ENCODE measurements at regions not wholly inside any gene's neighbourhood (a gene's known extent, or its start where the extent isn't known, plus 50 kb on each side); places are given as distances from the start of the nearest gene placed in this dataset.
"Not testable (repeated sequence)": the region's sequence is repeated elsewhere in the genome, so short reads cannot be mapped to it uniquely, and the experiment has no call there.

DNA sequence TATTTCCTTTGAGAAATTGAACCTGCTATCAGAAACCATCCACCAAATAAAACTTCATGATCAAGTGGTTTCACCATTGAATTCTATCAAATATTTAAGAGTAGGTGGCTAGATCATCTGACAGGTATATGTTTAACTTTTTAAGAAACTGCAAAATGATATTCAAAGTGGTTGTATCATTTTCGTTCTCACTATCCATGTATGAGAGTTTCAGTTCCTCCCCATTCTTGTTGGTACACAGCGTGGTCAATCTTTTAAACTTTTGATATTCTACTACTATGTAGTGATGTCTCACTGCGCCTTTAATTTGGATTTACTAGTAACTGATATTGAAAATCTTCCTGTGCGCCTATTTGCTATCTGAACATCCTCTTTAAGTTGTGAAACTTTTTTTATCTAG, 163.7 kb downstream of the CYB561 start:
- H3K9ac ChIP-seq (ENCODE audit: low read length) = no peak overlapping the region
- no peak overlapping the region for H3K4me2 ChIP-seq (ENCODE audit: low read length)
- DNase-seq (no peak), ATAC-seq (no peak)
- H3K36me3 ChIP-seq (ENCODE audit: low read depth, low read length) = peaks cover 11% of the 10 kb centered on the region; the same call in 1 of the 2 replicates
- H3K27me3 ChIP-seq (ENCODE audit: low read length) = no peaks in the 10 kb centered on the region
- no peaks in the 10 kb centered on the region for H3K9me2 ChIP-seq (replicated peaks; ENCODE audit: low read length)
- no peaks in the 10 kb centered on the region for H3K79me2 ChIP-seq (ENCODE audit: low read length)
- TF ChIP-seq, protein P1, sequence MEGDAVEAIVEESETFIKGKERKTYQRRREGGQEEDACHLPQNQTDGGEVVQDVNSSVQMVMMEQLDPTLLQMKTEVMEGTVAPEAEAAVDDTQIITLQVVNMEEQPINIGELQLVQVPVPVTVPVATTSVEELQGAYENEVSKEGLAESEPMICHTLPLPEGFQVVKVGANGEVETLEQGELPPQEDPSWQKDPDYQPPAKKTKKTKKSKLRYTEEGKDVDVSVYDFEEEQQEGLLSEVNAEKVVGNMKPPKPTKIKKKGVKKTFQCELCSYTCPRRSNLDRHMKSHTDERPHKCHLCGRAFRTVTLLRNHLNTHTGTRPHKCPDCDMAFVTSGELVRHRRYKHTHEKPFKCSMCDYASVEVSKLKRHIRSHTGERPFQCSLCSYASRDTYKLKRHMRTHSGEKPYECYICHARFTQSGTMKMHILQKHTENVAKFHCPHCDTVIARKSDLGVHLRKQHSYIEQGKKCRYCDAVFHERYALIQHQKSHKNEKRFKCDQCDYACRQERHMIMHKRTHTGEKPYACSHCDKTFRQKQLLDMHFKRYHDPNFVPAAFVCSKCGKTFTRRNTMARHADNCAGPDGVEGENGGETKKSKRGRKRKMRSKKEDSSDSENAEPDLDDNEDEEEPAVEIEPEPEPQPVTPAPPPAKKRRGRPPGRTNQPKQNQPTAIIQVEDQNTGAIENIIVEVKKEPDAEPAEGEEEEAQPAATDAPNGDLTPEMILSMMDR (conservative IDR thresholded peaks at IDR 0.05; ENCODE audit: low read depth, low read length) = no peak
- TF ChIP-seq EZH2phosphoT487 (IDR thresholded peaks at IDR 0.05; ENCODE audit: borderline replicate concordance, low read length) = no peak
- TF ChIP-seq EZH2 (IDR thresholded peaks at IDR 0.05; ENCODE audit: low read length, unreplicated experiment) = no peak
- CTCF ChIA-PET = no interaction called here
- no TSS peak for BruUV-seq (replicated peaks)
- intact Hi-C loops (cut with micrococcal nuclease) = no loop called here
- H2AFZ ChIP-seq (ENCODE audit: low read length) = no peak overlapping the region
- H3K27ac ChIP-seq (ENCODE audit: low read length) = no peak overlapping the region
- peaks cover 5% of the 10 kb centered on the region; the same call in 1 of the 2 replicates for H3K9me3 ChIP-seq (ENCODE audit: low read length)
- no peaks in the 10 kb centered on the region for H3F3A ChIP-seq (ENCODE audit: low read length, unreplicated experiment)
- H4K20me1 ChIP-seq (ENCODE audit: low read length) = no peaks in the 10 kb centered on the region
- POLR2A ChIA-PET (ENCODE audit: unreplicated experiment) = no interaction called here
- peaks cover 43% of the 10 kb centered on the region for H3K4me1 ChIP-seq (ENCODE audit: insufficient read depth, low read length)
- H3K4me3 ChIP-seq (ENCODE audit: low read length) = no peak overlapping the region

DNA sequence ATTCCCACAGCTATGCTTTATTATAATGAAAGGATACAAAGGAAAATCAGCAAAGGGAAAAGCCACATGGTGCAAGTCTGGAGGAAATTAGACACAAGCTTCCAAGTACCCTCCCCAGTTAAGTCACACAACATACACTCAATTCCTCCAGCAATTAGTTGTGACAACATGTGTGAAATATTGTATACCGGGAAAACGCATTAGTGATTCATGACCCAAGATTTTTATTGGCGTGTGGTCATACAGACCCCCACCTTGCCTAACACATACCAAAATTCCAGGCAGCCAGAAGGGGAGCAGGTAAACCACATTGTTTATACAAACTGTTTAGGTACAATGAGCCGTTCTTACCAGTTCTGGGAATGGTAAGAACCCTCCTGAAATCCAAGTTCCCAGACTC, 160.6 kb downstream of the CYB561 start:
- H3K79me2 ChIP-seq (ENCODE audit: low read length) = no peaks in the 10 kb centered on the region
- no peak overlapping the region for H3K4me3 ChIP-seq (ENCODE audit: low read length)
- no peak overlapping the region for H2AFZ ChIP-seq (ENCODE audit: low read length)
- no TSS peak for BruUV-seq (replicated peaks)
- TF ChIP-seq EZH2phosphoT487 (IDR thresholded peaks at IDR 0.05; ENCODE audit: borderline replicate concordance, low read length) (no peak), EZH2 (IDR thresholded peaks at IDR 0.05; ENCODE audit: low read length, unreplicated experiment) (no peak)
- TF ChIP-seq, protein P1 (conservative IDR thresholded peaks at IDR 0.05; ENCODE audit: low read depth, low read length) = no peak
- H3K27ac ChIP-seq (ENCODE audit: low read length) = peak overlapping the region; percentile 53
- ATAC-seq (no peak; the same call in 1 of the 2 replicates), DNase-seq (peak; percentile 79)
- no peak overlapping the region for H3K9ac ChIP-seq (ENCODE audit: low read length)
- H3K9me2 ChIP-seq (replicated peaks; ENCODE audit: low read length) = no peaks in the 10 kb centered on the region
- ChIA-PET POLR2A (ENCODE audit: unreplicated experiment) (no interaction called here), CTCF (no interaction called here)
- H3K9me3 ChIP-seq (ENCODE audit: low read length) = peaks cover 5% of the 10 kb centered on the region; the same call in 1 of the 2 replicates
- no peaks in the 10 kb centered on the region for H3F3A ChIP-seq (ENCODE audit: low read length, unreplicated experiment)
- peaks cover 17% of the 10 kb centered on the region for H3K4me1 ChIP-seq (ENCODE audit: insufficient read depth, low read length)
- intact Hi-C loops (cut with micrococcal nuclease) = no loop called here
- no peak overlapping the region for H3K4me2 ChIP-seq (ENCODE audit: low read length)
- no peaks in the 10 kb centered on the region for H3K27me3 ChIP-seq (ENCODE audit: low read length)
- H3K36me3 ChIP-seq (ENCODE audit: low read depth, low read length) = peaks cover 11% of the 10 kb centered on the region; the same call in 1 of the 2 replicates
- H4K20me1 ChIP-seq (ENCODE audit: low read length) = no peaks in the 10 kb centered on the region

DNA sequence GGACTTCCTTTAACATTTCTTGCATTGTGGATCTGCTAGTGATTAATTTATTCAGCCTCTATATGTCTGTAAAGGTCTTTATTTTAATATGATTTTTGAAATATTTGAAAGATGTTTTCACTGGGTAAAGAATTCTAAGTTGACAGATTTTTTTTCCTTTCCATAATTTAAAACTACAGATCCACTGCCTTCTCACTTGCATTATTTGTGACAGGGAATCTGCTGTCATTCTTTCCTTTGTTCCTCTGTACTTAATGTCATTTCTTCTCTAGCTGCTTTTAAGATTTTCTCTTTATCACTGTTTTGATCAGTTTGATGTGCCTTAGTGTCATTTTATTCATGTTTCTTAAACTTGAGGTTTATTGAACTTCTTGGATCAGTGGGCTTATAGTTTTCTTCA, 159.9 kb downstream of the CYB561 start:
- H3K27me3 ChIP-seq (ENCODE audit: low read length) = no peaks in the 10 kb centered on the region
- peak overlapping the region; percentile 53 for H3K27ac ChIP-seq (ENCODE audit: low read length)
- no TSS peak for BruUV-seq (replicated peaks)
- DNase-seq (no peak), ATAC-seq (no peak)
- CTCF ChIA-PET = no interaction called here
- H2AFZ ChIP-seq (ENCODE audit: low read length) = no peak overlapping the region
- TF ChIP-seq EZH2 (IDR thresholded peaks at IDR 0.05; ENCODE audit: low read length, unreplicated experiment) (no peak), EZH2phosphoT487 (IDR thresholded peaks at IDR 0.05; ENCODE audit: borderline replicate concordance, low read length) (no peak)
- TF ChIP-seq, protein P1 (conservative IDR thresholded peaks at IDR 0.05; ENCODE audit: low read depth, low read length) = no peak
- no peak overlapping the region for H3K4me2 ChIP-seq (ENCODE audit: low read length)
- H3K79me2 ChIP-seq (ENCODE audit: low read length) = no peaks in the 10 kb centered on the region
- H3K36me3 ChIP-seq (ENCODE audit: low read depth, low read length) = peaks cover 11% of the 10 kb centered on the region; the same call in 1 of the 2 replicates
- POLR2A ChIA-PET (ENCODE audit: unreplicated experiment) = no interaction called here
- H3K9me3 ChIP-seq (ENCODE audit: low read length) = peaks cover 5% of the 10 kb centered on the region; the same call in 1 of the 2 replicates
- no peaks in the 10 kb centered on the region for H3F3A ChIP-seq (ENCODE audit: low read length, unreplicated experiment)
- H3K9me2 ChIP-seq (replicated peaks; ENCODE audit: low read length) = no peaks in the 10 kb centered on the region
- H3K4me1 ChIP-seq (ENCODE audit: insufficient read depth, low read length) = peaks cover 20% of the 10 kb centered on the region
- no peaks in the 10 kb centered on the region for H4K20me1 ChIP-seq (ENCODE audit: low read length)
- H3K9ac ChIP-seq (ENCODE audit: low read length) = no peak overlapping the region
- intact Hi-C loops (cut with micrococcal nuclease) = no loop called here
- no peak overlapping the region for H3K4me3 ChIP-seq (ENCODE audit: low read length)

DNA sequence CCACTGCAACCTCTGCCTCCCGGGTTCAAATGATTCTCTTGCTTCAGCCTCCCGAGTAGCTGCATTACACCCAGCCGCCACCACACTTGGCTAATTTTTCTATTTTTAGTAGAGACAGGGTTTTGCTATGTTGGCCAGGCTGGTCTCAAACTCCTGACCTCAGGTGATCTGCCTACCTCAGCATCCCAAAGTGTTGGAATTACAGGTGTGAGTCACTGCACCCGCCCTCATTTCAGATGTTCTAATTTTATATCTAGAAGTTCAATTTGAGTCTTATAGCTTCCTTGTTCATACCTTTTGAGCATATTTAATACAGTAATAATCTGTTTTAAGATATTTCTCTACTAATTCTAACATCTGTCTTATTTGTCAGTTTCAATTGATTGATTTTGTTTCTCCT, 159.1 kb downstream of the CYB561 start:
- H3F3A ChIP-seq (ENCODE audit: low read length, unreplicated experiment); H3K9me2 ChIP-seq (replicated peaks; ENCODE audit: low read length); H3K4me3 ChIP-seq (ENCODE audit: low read length); H3K27ac ChIP-seq (ENCODE audit: low read length); CTCF ChIA-PET; POLR2A ChIA-PET (ENCODE audit: unreplicated experiment); H3K9ac ChIP-seq (ENCODE audit: low read length); H3K9me3 ChIP-seq (ENCODE audit: low read length); BruUV-seq (replicated peaks); DNase-seq; H2AFZ ChIP-seq (ENCODE audit: low read length); H4K20me1 ChIP-seq (ENCODE audit: low read length); ATAC-seq; H3K79me2 ChIP-seq (ENCODE audit: low read length); H3K27me3 ChIP-seq (ENCODE audit: low read length); intact Hi-C loops (cut with micrococcal nuclease); H3K4me2 ChIP-seq (ENCODE audit: low read length): not testable (repeated sequence)
- Histone ChIP-seq H3K36me3 (ENCODE audit: low read depth, low read length) (peaks cover 11% of the 10 kb centered on the region; the same call in 1 of the 2 replicates), H3K4me1 (ENCODE audit: insufficient read depth, low read length) (peaks cover 24% of the 10 kb centered on the region)

All from PC-3 (cell line).